PC-9 (cell line): ENCODE measurements at regions not wholly inside any gene's neighbourhood (a gene's known extent, or its start where the extent isn't known, plus 50 kb on each side); places are given as distances from the start of the nearest gene placed in this dataset.

Experiments
- CTCF ChIP-seq: fragments of 200-600 bp; sonication (generic); conservative IDR thresholded peaks from 2 replicates; pipeline ENCODE4 v1.6.1; 2017; ENCODE audit warnings: mixed run types, antibody characterized with exemption, mild to moderate bottlenecking, moderate library complexity
- EZH2 ChIP-seq: fragments of 200-600 bp; sonication (generic); IDR thresholded peaks from 2 replicates; pipeline ENCODE4 v1.8.0; 2017; ENCODE audit warnings: antibody characterized with exemption, low read depth

- TF ChIP-seq CTCF (no peak), EZH2 (no peak)
These were observed 116.1 kb upstream of the DPT start for GRCh38 chr1:168845140-168845539.
